LNCaP clone FGC (cell line): ENCODE measurements at regions not wholly inside any gene's neighbourhood (a gene's known extent, or its start where the extent isn't known, plus 50 kb on each side); places are given as distances from the start of the nearest gene placed in this dataset.
"Not testable (repeated sequence)": the region's sequence is repeated elsewhere in the genome, so short reads cannot be mapped to it uniquely, and the experiment has no call there.

Experiments
- DNase-seq: peaks from one replicate; pipeline ENCODE4 v3.0.0-alpha.2; 2011; ENCODE audit warnings: low read depth
- H3K4me3 ChIP-seq: 2 replicates; pipeline ENCODE4 v1.5.1; 2011; ENCODE audit warnings: mild to moderate bottlenecking, low read depth, low read length, control low read depth
- CTCF ChIP-seq: IDR thresholded peaks from 2 replicates; pipeline ENCODE4 v1.5.1; 2012; ENCODE audit warnings: mild to moderate bottlenecking; ENCODE audit not compliant: control insufficient read depth, insufficient read depth; ENCODE audit errors: extremely low read depth

GRCh38 chr2:132280912-132281311, 119.2 kb upstream of the ANKRD30BL start:
- no peak for TF ChIP-seq CTCF
- no peak for DNase-seq

GRCh38 chr2:132282104-132282503, 120.4 kb upstream of the ANKRD30BL start:
- not testable (repeated sequence) for H3K4me3 ChIP-seq, DNase-seq

More at GRCh38 chr2:132280912-132281311, 119.2 kb upstream of the ANKRD30BL start:
- H3K4me3 ChIP-seq: no peak overlapping the region

- no peak for TF ChIP-seq CTCF
- DNase-seq: no peak
- no peak overlapping the region for H3K4me3 ChIP-seq
These were observed 121.2 kb upstream of the ANKRD30BL start for GRCh38 chr2:132282911-132283310.

- not testable (repeated sequence) for H3K4me3 ChIP-seq, DNase-seq
These were observed 124.6 kb upstream of the ANKRD30BL start for GRCh38 chr2:132286289-132286911.

- not testable (repeated sequence) for DNase-seq, H3K4me3 ChIP-seq
These were observed 126.2 kb upstream of the ANKRD30BL start for GRCh38 chr2:132287910-132288309.

DNA sequence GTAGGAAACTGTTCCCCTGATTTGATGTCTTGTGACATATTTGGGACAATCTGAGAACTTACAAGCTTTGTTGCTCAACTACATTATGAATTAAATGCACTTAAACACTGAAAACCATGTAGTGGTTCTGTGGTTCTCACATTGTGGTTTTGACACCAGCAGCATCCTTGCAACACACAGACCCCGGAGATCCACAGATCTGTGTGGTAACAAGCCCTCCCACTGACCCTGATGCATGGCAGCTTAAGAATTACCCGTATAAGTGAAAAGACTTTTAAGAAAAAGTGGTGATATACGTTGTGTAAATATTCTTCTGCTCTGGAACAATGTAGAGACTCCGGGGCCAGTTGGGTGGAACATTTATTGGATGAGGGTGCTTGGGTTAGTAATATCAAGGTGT, 127.4 kb upstream of the ANKRD30BL start:
- not testable (repeated sequence) for H3K4me3 ChIP-seq, DNase-seq

DNA sequence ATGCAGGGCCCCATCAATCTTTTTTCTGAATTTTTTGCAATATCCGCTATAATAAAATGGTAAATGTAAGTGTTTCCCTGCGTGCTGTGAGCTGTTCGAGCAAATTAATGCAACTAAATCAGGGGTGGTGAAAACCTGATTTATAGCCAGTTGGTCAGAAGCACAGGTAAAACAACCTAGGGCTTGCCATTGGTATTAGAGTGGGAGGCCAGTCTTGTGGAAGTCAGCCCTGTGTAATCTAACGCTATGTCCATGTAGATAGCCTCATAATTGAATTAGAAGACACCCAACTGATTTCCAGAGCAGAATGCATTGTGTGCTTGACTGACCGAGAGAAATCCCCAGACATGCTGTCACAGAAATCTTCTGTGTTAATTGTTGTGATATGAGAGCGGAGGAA, 126.8 kb upstream of the GPR39 start:
- DNase-seq, H3K4me3 ChIP-seq: not testable (repeated sequence)

DNA sequence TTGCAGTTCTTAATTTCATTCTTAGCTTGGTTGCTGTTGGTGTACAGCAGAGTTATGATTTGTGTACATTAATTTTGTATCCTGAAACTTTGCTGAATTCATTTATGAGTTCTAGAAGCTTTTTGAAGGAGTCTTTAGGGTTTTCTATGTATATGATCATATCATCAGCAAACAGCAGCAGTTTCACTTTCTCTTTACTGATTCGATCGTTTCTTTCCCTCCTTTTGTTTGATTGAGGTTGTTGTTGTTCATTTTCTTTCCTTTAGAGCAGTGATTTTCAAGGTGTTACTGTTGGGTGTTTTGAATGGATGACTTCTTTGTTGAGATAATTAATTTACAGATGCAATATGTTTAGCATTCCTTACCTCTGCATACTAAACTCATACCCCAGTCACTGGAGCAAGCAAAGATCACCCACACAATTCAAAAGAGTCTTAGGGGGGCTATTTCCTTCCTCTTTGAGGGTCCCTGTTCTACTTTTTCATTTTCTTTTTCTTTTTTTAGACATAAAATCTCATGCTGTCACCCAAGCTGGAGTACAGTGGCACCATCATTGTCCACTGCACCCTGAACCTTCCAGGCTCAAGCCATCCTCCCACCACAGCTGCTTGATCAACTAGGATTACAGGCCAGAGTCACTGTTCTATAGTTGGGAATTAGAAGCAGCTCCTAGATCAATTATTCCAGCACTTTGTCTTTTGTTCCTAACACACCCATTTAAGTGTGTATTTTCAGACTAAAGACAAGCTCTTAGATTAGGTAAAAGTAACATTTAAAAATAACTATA, 115.8 kb upstream of the GPR39 start:
- not testable (repeated sequence) for H3K4me3 ChIP-seq

GRCh38 chr2:132304661-132305380, 111.8 kb upstream of the GPR39 start:
- H3K4me3 ChIP-seq, DNase-seq: not testable (repeated sequence)

More for the DNA sequence above, 115.8 kb upstream of the GPR39 start:
- DNase-seq: not testable (repeated sequence)

DNA sequence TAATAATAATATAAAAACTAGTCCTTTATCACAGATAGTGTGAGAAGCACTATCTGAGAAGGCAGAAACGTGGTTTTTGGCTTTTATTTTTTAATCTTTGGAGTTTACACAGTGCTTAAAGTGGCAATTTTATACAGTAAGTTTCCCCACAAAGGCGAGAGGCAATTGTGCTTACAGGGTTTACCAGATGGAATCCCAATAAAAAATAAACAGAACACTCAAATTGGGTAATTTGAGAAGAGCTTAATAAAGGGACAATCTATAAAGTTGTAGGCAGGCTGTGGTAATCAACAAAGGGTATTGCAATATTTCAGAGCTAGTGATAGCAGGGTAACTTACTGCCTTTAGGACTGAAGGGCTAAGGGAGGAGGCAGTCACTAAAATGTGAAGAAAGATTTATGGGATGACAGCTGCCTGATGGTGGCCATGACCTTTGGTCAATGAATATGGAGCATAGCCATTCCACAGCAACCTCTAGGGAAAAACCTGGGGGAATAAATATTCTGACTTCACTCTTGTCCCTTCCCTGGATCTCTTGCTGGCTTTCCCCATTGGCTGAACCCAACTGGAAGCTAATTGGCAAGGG, 108.9 kb upstream of the GPR39 start:
- not testable (repeated sequence) for H3K4me3 ChIP-seq, DNase-seq

GRCh38 chr2:132309203-132309602, 107.4 kb upstream of the GPR39 start:
- H3K4me3 ChIP-seq, DNase-seq: not testable (repeated sequence)

GRCh38 chr2:132315546-132315945, 101.1 kb upstream of the GPR39 start:
- H3K4me3 ChIP-seq: not testable (repeated sequence)

DNA sequence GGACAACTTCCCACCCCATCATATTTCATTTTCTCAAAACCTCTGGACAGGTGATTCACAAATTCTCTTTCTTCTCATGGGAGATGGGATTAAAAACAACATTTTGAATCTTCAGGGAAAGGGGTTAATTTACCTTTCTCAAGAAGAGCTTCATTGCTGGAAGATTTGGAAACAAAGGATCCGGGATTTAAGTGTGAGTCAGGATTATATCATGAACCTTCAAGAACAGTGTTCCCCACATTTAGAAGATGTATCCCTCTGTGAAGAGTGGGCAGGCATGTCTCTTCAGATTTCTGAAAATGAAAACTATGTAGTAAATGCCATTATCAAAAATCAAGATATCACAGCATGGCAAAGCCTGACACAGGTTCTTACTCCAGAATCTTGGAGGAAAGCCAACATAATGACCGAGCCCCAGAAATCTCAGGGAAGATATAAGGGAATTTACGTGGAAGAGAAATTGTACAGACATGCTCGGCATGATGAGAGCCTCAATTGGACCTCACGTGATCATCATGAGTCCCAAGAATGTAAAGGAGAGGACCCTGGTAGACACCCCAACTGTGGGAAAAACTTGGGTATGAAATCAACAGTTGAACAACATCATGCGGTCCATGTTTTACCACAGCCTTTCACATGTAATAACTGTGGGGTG, 99.5 kb upstream of the GPR39 start:
- not testable (repeated sequence) for H3K4me3 ChIP-seq, DNase-seq

More at GRCh38 chr2:132315546-132315945, 101.1 kb upstream of the GPR39 start:
- not testable (repeated sequence) for DNase-seq

DNA sequence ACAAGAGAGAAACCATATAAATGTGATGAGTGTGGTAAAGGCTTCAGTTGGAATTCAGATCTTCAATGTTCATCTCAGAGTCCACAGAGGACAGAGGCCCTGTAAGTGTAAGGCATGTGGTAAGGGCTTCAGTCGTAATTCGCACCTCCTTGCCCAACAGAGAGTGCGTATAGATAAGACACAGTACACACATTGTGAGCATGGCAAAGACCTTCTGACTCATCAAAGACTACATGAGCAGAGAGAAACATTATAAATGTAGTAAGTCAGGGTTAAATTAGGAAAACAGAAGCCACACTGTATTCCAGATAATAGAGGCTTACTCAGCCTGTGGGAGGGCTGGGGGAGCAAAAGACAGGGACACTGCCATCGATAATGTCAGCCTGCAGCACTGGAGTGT, 98.1 kb upstream of the GPR39 start:
- H3K4me3 ChIP-seq, DNase-seq: not testable (repeated sequence)

DNA sequence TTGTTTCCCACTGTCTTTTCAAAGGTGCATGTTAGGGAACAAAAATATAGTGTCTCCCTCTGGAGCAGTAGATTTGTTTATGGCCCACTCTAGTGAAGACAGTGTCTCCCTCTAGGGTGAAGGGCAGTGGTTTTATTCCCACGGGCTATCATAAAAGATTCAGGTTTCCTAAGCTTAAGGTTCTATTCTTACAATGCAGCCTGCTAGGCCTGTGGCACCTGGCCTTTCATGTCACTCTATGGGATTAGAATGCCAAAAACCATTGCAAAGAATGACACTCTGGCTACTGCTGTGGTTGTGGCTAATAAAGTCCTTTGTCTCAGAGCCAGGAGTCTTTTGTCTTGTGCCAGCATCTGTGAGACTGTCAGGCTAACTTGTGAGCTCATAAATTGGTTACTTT, 92.6 kb upstream of the GPR39 start:
- H3K4me3 ChIP-seq: not testable (repeated sequence)

More for the DNA sequence above, 92.6 kb upstream of the GPR39 start:
- not testable (repeated sequence) for DNase-seq
